GM18519 (cell line): ENCODE measurements at regions not wholly inside any gene's neighbourhood (a gene's known extent, or its start where the extent isn't known, plus 50 kb on each side); places are given as distances from the start of the nearest gene placed in this dataset.

Experiments
- ATAC-seq: cut with Tn5 transposase; IDR thresholded peaks from one replicate; pipeline ENCODE4 v1.9.1; 2021; ENCODE audit warnings: mild to moderate bottlenecking, moderate library complexity; ENCODE audit not compliant: unreplicated experiment, low FRiP score

GRCh38 chr10:4546931-4547330, 279.1 kb upstream of the AKR1E2 start:
- no peak for ATAC-seq

- no peak for ATAC-seq
Observed at GRCh38 chr10:4546500-4546899, 279.5 kb upstream of the AKR1E2 start.

- no peak for ATAC-seq
Observed at GRCh38 chr10:4545062-4545461, 280.9 kb upstream of the AKR1E2 start.

- ATAC-seq, result no peak
Observed at GRCh38 chr10:4543938-4544533, 282.0 kb upstream of the AKR1E2 start.

GRCh38 chr10:4541292-4541691, 284.7 kb upstream of the AKR1E2 start:
- ATAC-seq, result no peak

- ATAC-seq, result no peak
Observed at GRCh38 chr10:4538016-4538415, 288.0 kb upstream of the AKR1E2 start.

GRCh38 chr10:4535521-4535920, 290.5 kb upstream of the AKR1E2 start:
- no peak for ATAC-seq

GRCh38 chr10:4533621-4534020, 292.4 kb upstream of the AKR1E2 start:
- no peak for ATAC-seq

- ATAC-seq, result no peak
Observed at GRCh38 chr10:4532976-4533375, 293.0 kb upstream of the AKR1E2 start.

- no peak for ATAC-seq
Observed at GRCh38 chr10:4532467-4532866, 293.5 kb upstream of the AKR1E2 start.

GRCh38 chr10:4532011-4532410, 294.0 kb upstream of the AKR1E2 start:
- no peak for ATAC-seq

- no peak for ATAC-seq
Observed at GRCh38 chr10:4529266-4529665, 296.7 kb upstream of the AKR1E2 start.

GRCh38 chr10:4527281-4527970, 298.6 kb upstream of the AKR1E2 start:
- no peak for ATAC-seq

GRCh38 chr10:4526311-4526731, 299.7 kb upstream of the AKR1E2 start:
- no peak for ATAC-seq

- ATAC-seq, result no peak
Observed at GRCh38 chr10:4525103-4525502, 300.9 kb upstream of the AKR1E2 start.

GRCh38 chr10:4522296-4523000, 303.6 kb upstream of the AKR1E2 start:
- peak; percentile 85 for ATAC-seq

- no peak for ATAC-seq
Observed at GRCh38 chr10:4519658-4520402, 306.2 kb upstream of the AKR1E2 start.

GRCh38 chr10:4517746-4518145, 308.3 kb upstream of the AKR1E2 start:
- ATAC-seq, result no peak

GRCh38 chr10:4515721-4516120, 310.3 kb upstream of the AKR1E2 start:
- ATAC-seq, result no peak

- peak; percentile 81 for ATAC-seq
Observed at GRCh38 chr10:4514445-4515108, 311.4 kb upstream of the AKR1E2 start.
